PC-3 (cell line): ENCODE measurements at regions not wholly inside any gene's neighbourhood (a gene's known extent, or its start where the extent isn't known, plus 50 kb on each side); places are given as distances from the start of the nearest gene placed in this dataset.

Source experiments
- ATAC-seq: fragments of 200-7000 bp; cut with Tn5 transposase; 2 replicates; pipeline ENCODE4 v1.9.1; 2020; ENCODE audit warnings: mild to moderate bottlenecking, moderate library complexity
- BruUV-seq: library from RNA; stranded (reverse); fragments of 400-500 nt; replicated peaks from 2 replicates; lab custom pipeline; 2021; lab: Mats Ljungman, UMichigan
- CTCF ChIA-PET: fragments of 300-600 bp; sonication (Branson Sonifier 250); formaldehyde crosslinking; loops from one replicate; lab custom pipeline; 2022; ENCODE audit warnings: antibody characterized with exemption; lab: Charles Lee
- POLR2A ChIA-PET: fragments of 300-600 bp; sonication (Branson Sonifier 250); formaldehyde crosslinking; loops from one replicate; lab custom pipeline; 2022; ENCODE audit warnings: antibody characterized with exemption; ENCODE audit not compliant: unreplicated experiment; lab: Charles Lee
- DNase-seq: peaks from one replicate; pipeline ENCODE4 v3.0.0-alpha.2; 2015
- H2AFZ ChIP-seq: fragments of 300-600 bp; sonication (generic); 2 replicates; pipeline ENCODE4 v1.6.0; 2016; ENCODE audit warnings: antibody characterized with exemption, low read length
- H3F3A ChIP-seq: fragments of 300-600 bp; sonication (generic); one replicate; pipeline ENCODE4 v1.6.0; 2017; ENCODE audit warnings: antibody characterized with exemption, low read length, control low read depth, mild to moderate bottlenecking; ENCODE audit not compliant: unreplicated experiment
- H3K27ac ChIP-seq: fragments of 300-600 bp; sonication (generic); 2 replicates; pipeline ENCODE4 v1.5.1; 2016; ENCODE audit warnings: mild to moderate bottlenecking, low read length
- H3K27me3 ChIP-seq: fragments of 300-600 bp; sonication (generic); 2 replicates; pipeline ENCODE4 v1.6.1; 2016; ENCODE audit warnings: low read length, mixed read lengths
- H3K36me3 ChIP-seq: fragments of 300-600 bp; sonication (generic); 2 replicates; pipeline ENCODE4 v1.6.1; 2016; ENCODE audit warnings: low read depth, mixed run types, low read length, mixed read lengths
- H3K4me1 ChIP-seq: fragments of 300-600 bp; sonication (generic); 2 replicates; pipeline ENCODE4 v1.5.1; 2016; ENCODE audit warnings: low read length; ENCODE audit not compliant: insufficient read depth
- H3K4me2 ChIP-seq: fragments of 300-600 bp; sonication (generic); 2 replicates; pipeline ENCODE4 v1.6.0; 2016; ENCODE audit warnings: low read length
- H3K4me3 ChIP-seq: fragments of 300-600 bp; sonication (generic); 2 replicates; pipeline ENCODE4 v1.5.1; 2016; ENCODE audit warnings: mild to moderate bottlenecking, low read length, mixed read lengths
- H3K79me2 ChIP-seq: fragments of 300-600 bp; sonication (generic); 2 replicates; pipeline ENCODE4 v1.6.1; 2017; ENCODE audit warnings: low read length, mixed read lengths
- H3K9ac ChIP-seq: fragments of 300-600 bp; sonication (generic); 2 replicates; pipeline ENCODE4 v1.6.0; 2016; ENCODE audit warnings: mild to moderate bottlenecking, low read length
- H3K9me2 ChIP-seq: fragments of 300-600 bp; sonication (generic); replicated peaks from 2 replicates; pipeline ENCODE4 v1.6.1; 2016; ENCODE audit warnings: mixed run types, low read length, mixed read lengths
- H3K9me3 ChIP-seq: fragments of 300-600 bp; sonication (generic); 2 replicates; pipeline ENCODE4 v1.6.1; 2016; ENCODE audit warnings: low read length, mixed read lengths
- H4K20me1 ChIP-seq: fragments of 300-600 bp; sonication (generic); 2 replicates; pipeline ENCODE4 v1.6.1; 2016; ENCODE audit warnings: low read length, mixed read lengths
- CTCF ChIP-seq: fragments of 300-600 bp; sonication (generic); conservative IDR thresholded peaks from 2 replicates; pipeline ENCODE4 v1.5.1; 2017; ENCODE audit warnings: antibody characterized with exemption, low read depth, mild to moderate bottlenecking, low read length
- EZH2 ChIP-seq: fragments of 300-600 bp; sonication (generic); IDR thresholded peaks from one replicate; pipeline ENCODE4 v1.6.1; 2017; ENCODE audit warnings: antibody characterized with exemption, mild to moderate bottlenecking, low read length; ENCODE audit not compliant: unreplicated experiment
- EZH2phosphoT487 ChIP-seq: fragments of 300-600 bp; sonication (generic); IDR thresholded peaks from 2 replicates; pipeline ENCODE4 v1.6.1; 2018; ENCODE audit warnings: mild to moderate bottlenecking, antibody characterized with exemption, low read length, borderline replicate concordance
- intact Hi-C: fragments of 100-400 bp; cut with micrococcal nuclease; formaldehyde crosslinking; loops from 2 replicates; pipeline ENCODE4 v1.9.0; 2023

DNA sequence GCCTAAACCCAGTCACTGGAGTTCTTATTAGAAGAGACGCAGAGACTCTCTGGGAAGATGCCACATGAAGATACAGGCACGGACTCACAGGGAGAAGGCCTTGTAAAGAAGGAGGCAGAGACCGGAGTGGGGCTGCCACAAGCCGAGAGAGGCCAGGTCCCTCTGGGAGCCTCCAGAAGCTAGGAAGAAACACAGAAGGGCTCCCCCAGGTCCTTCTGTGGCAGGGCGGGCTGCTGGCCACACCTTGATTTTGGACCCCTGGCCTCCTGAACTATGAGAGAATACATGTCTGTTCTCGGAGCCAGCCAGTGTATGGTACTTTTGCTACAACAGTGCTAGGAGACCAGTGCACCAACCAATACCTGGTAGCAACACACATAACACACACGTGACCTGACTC lies 140.1 kb upstream of the SPACA7 start:
- Histone ChIP-seq H3K36me3 (no peaks in the 10 kb centered on the region), H3K27ac (no peak overlapping the region), H3K79me2 (no peaks in the 10 kb centered on the region), H2AFZ (no peak overlapping the region), H4K20me1 (no peaks in the 10 kb centered on the region), H3K9me3 (no peaks in the 10 kb centered on the region), H3K4me3 (no peak overlapping the region), H3K9me2 (no peaks in the 10 kb centered on the region), H3K4me1 (no peaks in the 10 kb centered on the region), H3F3A (no peaks in the 10 kb centered on the region), H3K9ac (no peak overlapping the region), H3K4me2 (no peak overlapping the region), H3K27me3 (peaks cover 64% of the 10 kb centered on the region)
- TF ChIP-seq EZH2phosphoT487 (no peak), EZH2 (no peak), CTCF (no peak)
- CTCF ChIA-PET = no interaction called here
- POLR2A ChIA-PET = no interaction called here
- no peak for DNase-seq
- no TSS peak for BruUV-seq
- intact Hi-C loops = no loop called here
- ATAC-seq = no peak

DNA sequence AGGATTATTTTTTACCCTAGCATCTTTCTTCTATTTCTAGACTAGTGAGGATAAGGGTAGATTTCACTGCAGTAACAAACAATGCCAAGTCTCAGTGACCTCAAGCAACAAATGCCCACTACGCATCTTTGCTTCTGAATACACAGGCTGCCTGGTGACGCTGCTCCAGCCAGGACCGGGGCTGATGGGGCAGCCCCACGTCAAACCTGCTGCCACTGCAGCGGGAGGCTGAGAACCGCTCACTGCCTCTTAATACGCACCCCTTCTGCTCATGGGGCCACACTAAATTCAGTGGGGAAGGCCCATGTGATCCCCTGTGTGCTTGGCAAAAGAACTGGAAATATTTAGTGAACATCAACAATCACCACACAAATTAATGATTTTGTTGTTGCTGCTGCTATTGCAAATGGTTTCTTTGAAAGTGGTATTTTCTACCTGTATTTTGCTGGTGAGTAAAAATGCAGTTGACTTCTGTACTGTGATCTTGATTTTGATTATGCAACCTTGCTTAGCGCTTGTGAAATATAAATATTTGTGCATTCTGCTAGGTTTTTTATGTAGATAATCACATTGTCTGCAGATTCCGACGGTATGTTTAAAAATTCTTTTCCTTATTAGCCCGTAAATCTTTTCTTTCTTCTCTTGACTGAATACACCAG lies 139.5 kb upstream of the SPACA7 start:
- intact Hi-C loops = no loop called here
- Histone ChIP-seq H3K27me3 (peaks cover 62% of the 10 kb centered on the region), H3K4me3 (no peak overlapping the region), H3K4me1 (no peaks in the 10 kb centered on the region), H3K79me2 (no peaks in the 10 kb centered on the region), H3K9ac (no peak overlapping the region), H3K36me3 (no peaks in the 10 kb centered on the region), H3F3A (no peaks in the 10 kb centered on the region), H3K9me3 (no peaks in the 10 kb centered on the region), H4K20me1 (no peaks in the 10 kb centered on the region), H3K27ac (no peak overlapping the region), H3K4me2 (no peak overlapping the region), H2AFZ (no peak overlapping the region), H3K9me2 (no peaks in the 10 kb centered on the region)
- ATAC-seq (no peak), DNase-seq (no peak)
- no TSS peak for BruUV-seq
- ChIA-PET POLR2A (no interaction called here), CTCF (no interaction called here)
- TF ChIP-seq EZH2phosphoT487 = no peak
- TF ChIP-seq CTCF = no peak
- TF ChIP-seq EZH2 = no peak

DNA sequence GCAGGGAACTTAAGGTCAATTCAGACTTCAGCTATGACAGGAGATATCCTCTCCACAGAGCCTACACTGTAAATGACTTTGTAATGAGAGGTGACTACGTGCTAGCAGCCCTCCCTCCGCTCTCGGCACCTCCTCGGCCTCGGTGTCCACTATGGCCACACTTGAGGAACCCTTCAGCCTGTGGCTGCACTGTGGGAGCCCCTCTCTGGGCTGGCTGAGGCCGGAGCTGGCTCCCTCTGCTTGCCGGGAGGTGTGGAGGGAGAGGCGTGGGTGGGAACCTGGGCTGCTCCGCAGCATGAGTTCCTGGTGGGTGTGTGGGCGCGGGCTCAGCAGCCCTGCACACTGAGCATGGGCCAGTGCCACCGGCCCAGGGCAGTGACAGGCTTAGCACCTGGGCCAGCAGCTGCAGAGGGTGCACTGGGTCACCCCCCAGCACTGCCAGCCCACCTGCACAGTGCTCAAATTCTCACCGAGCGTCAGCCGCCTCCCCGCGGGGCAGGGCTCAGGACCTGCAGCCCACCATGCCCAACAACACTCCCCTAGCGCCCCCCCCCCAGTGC lies 137.6 kb upstream of the SPACA7 start:
- H3K27me3 ChIP-seq = peaks cover 60% of the 10 kb centered on the region
- no peak for ATAC-seq
- CTCF ChIA-PET = no interaction called here
- TF ChIP-seq EZH2 (no peak), EZH2phosphoT487 (no peak), CTCF (no peak)
- no peaks in the 10 kb centered on the region for H4K20me1 ChIP-seq
- H3K4me3 ChIP-seq = no peak overlapping the region
- no peak overlapping the region for H3K27ac ChIP-seq
- no peaks in the 10 kb centered on the region for H3K36me3 ChIP-seq
- no peak overlapping the region for H3K9ac ChIP-seq
- H3K4me1 ChIP-seq = no peaks in the 10 kb centered on the region
- intact Hi-C loops = no loop called here
- no peaks in the 10 kb centered on the region for H3F3A ChIP-seq
- no TSS peak for BruUV-seq
- POLR2A ChIA-PET = no interaction called here
- no peak overlapping the region for H2AFZ ChIP-seq
- no peak for DNase-seq
- no peaks in the 10 kb centered on the region for H3K79me2 ChIP-seq
- no peaks in the 10 kb centered on the region for H3K9me3 ChIP-seq
- no peaks in the 10 kb centered on the region for H3K9me2 ChIP-seq
- H3K4me2 ChIP-seq = no peak overlapping the region
